HG03469 (cell line): ENCODE measurements at regions not wholly inside any gene's neighbourhood (a gene's known extent, or its start where the extent isn't known, plus 50 kb on each side); places are given as distances from the start of the nearest gene placed in this dataset.
"Not testable (repeated sequence)": the region's sequence is repeated elsewhere in the genome, so short reads cannot be mapped to it uniquely, and the experiment has no call there.

ENCODE experiments used
- ATAC-seq: cut with Tn5 transposase; IDR thresholded peaks from one replicate; pipeline ENCODE4 v1.9.1; 2021; ENCODE audit warnings: mild to moderate bottlenecking, moderate library complexity, moderate number of reproducible peaks; ENCODE audit not compliant: unreplicated experiment

- no peak for ATAC-seq
These were observed 154.0 kb downstream of the REEP3 start for GRCh38 chr10:63675171-63675570.

GRCh38 chr10:63677001-63677400 lies 155.8 kb downstream of the REEP3 start:
- ATAC-seq: no peak

- ATAC-seq: not testable (repeated sequence)
These were observed 159.3 kb downstream of the REEP3 start for GRCh38 chr10:63680545-63680944.

GRCh38 chr10:63681993-63682697 lies 160.9 kb downstream of the REEP3 start:
- ATAC-seq: no peak

GRCh38 chr10:63682698-63683052 lies 161.5 kb downstream of the REEP3 start:
- not testable (repeated sequence) for ATAC-seq

GRCh38 chr10:63683223-63683622 lies 162.0 kb downstream of the REEP3 start:
- ATAC-seq: no peak

GRCh38 chr10:63683686-63684085 lies 162.5 kb downstream of the REEP3 start:
- ATAC-seq: no peak

GRCh38 chr10:63684257-63684936 lies 163.2 kb downstream of the REEP3 start:
- no peak for ATAC-seq

GRCh38 chr10:63689768-63690167 lies 168.6 kb downstream of the REEP3 start:
- no peak for ATAC-seq

- ATAC-seq: peak; percentile 50
These were observed 171.2 kb downstream of the REEP3 start for GRCh38 chr10:63692220-63692896.

GRCh38 chr10:63693021-63693420 lies 171.8 kb downstream of the REEP3 start:
- ATAC-seq: not testable (repeated sequence)

- ATAC-seq: no peak
These were observed 175.0 kb downstream of the REEP3 start for GRCh38 chr10:63696205-63696604.

GRCh38 chr10:63697956-63698786 lies 177.0 kb downstream of the REEP3 start:
- ATAC-seq: peak; percentile 63

- no peak for ATAC-seq
These were observed 177.6 kb downstream of the REEP3 start for GRCh38 chr10:63698787-63699150.

- no peak for ATAC-seq
These were observed 178.8 kb downstream of the REEP3 start for GRCh38 chr10:63699785-63700613.

- ATAC-seq: no peak
These were observed 179.5 kb downstream of the REEP3 start for GRCh38 chr10:63700631-63701156.

- no peak for ATAC-seq
These were observed 180.9 kb downstream of the REEP3 start for GRCh38 chr10:63702092-63702491.

GRCh38 chr10:63703113-63703670 lies 182.0 kb downstream of the REEP3 start:
- no peak for ATAC-seq

GRCh38 chr10:63703740-63704345 lies 182.6 kb downstream of the REEP3 start:
- no peak for ATAC-seq
